ENCODE measurements at regions not wholly inside any gene's neighbourhood (a gene's known extent, or its start where the extent isn't known, plus 50 kb on each side); places are given as distances from the start of the nearest gene placed in this dataset.

DNA sequence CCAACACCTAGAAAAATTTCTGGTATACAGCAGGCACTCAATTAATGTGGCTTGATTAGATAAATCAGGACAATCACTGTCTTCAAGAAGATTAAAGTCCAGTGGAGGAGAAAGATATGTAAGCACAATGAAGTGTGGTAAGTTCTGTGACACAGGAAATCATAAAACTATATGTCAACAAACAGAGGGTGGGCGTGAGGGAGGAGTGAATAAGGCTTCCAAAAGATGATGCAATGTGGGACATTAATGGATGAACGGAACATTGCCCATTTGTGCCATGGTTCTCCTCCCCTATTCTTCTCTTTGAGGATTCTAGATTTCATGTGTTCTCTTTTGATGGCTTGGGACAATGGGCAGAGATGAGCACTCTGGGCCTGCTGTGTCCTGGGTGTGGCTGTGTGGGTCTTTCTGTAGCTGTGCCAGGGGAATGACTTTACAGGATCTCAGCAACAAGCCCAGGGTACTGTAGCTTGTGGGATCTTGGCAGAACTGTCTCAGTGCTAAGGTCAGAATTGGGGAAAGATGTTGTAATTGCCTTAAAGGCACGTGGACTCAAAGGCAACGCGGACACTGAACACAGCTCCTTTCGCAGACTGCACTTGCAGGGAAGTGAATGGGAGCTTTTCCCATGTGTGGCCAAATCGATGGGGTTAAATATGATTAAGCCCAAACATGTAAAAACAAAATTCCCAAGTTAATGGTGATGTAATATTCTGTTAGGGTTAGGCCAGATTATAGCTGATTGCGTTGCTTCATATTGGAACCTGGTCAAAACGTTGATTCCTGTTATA, 366.9 kb downstream of the TGFB2 start:
- TF ChIP-seq EZH2 (IDR thresholded peaks at IDR 0.05; ENCODE audit: low read length, missing control alignments), result no peak
- TF ChIP-seq, protein P1, sequence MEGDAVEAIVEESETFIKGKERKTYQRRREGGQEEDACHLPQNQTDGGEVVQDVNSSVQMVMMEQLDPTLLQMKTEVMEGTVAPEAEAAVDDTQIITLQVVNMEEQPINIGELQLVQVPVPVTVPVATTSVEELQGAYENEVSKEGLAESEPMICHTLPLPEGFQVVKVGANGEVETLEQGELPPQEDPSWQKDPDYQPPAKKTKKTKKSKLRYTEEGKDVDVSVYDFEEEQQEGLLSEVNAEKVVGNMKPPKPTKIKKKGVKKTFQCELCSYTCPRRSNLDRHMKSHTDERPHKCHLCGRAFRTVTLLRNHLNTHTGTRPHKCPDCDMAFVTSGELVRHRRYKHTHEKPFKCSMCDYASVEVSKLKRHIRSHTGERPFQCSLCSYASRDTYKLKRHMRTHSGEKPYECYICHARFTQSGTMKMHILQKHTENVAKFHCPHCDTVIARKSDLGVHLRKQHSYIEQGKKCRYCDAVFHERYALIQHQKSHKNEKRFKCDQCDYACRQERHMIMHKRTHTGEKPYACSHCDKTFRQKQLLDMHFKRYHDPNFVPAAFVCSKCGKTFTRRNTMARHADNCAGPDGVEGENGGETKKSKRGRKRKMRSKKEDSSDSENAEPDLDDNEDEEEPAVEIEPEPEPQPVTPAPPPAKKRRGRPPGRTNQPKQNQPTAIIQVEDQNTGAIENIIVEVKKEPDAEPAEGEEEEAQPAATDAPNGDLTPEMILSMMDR (conservative IDR thresholded peaks at IDR 0.05 in 1 of 2, IDR thresholded peaks at IDR 0.05 in 1 of 2; ENCODE audit: low read depth in 1 of 2, low read length in 2 of 2), result no peak
